Stimulated activated naive CD8-positive, alpha-beta T cell treated with anti-CD3 and anti-CD28 coated beads, Interleukin-15, Interleukin-2, amounts not matched to agents 100 ng/mL and 50 ng/mL, for 24 hours (primary cell): ENCODE measurements at regions not wholly inside any gene's neighbourhood (a gene's known extent, or its start where the extent isn't known, plus 50 kb on each side); places are given as distances from the start of the nearest gene placed in this dataset.

Experiments used
- H3K27ac Mint-ChIP-seq: one replicate; pipeline ENCODE4 v1.8.0; 2021; ENCODE audit warnings: mild to moderate bottlenecking, mixed read lengths
- H3K27me3 Mint-ChIP-seq: one replicate; pipeline ENCODE4 v1.8.0; 2021; ENCODE audit warnings: mixed read lengths
- H3K36me3 Mint-ChIP-seq: one replicate; pipeline ENCODE4 v1.8.0; 2021; ENCODE audit warnings: low read depth, mixed read lengths
- H3K4me1 Mint-ChIP-seq: one replicate; pipeline ENCODE4 v1.8.0; 2021; ENCODE audit warnings: low read depth, mixed read lengths
- H3K4me3 Mint-ChIP-seq: one replicate; pipeline ENCODE4 v1.8.0; 2021; ENCODE audit warnings: mild to moderate bottlenecking, mixed read lengths
- H3K9me3 Mint-ChIP-seq: one replicate; pipeline ENCODE4 v1.8.0; 2021; ENCODE audit warnings: mixed read lengths

DNA sequence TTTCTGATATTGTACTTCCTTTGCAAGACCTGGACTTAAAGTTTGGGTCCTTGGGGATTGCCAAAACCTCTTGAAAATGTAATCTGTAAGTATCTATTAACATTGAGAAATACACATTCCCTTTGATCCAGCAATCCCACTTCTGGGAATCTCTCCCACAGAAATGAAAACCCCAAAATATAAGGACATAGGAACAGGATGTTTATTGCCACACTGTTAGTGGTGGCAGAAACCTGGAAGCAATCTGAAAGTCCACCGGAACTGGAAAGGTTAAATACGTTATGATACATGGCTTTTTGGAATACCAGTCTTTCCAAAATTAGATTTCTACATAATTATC lies 71.2 kb upstream of the STX18 start:
- H3K27me3 Mint-ChIP-seq: no peaks in the 10 kb centered on the region
- H3K4me3 Mint-ChIP-seq: no peak overlapping the region
- no peaks in the 10 kb centered on the region for H3K9me3 Mint-ChIP-seq
- no peaks in the 10 kb centered on the region for H3K4me1 Mint-ChIP-seq
- peaks cover 5% of the 10 kb centered on the region for H3K36me3 Mint-ChIP-seq
- no peak overlapping the region for H3K27ac Mint-ChIP-seq

DNA sequence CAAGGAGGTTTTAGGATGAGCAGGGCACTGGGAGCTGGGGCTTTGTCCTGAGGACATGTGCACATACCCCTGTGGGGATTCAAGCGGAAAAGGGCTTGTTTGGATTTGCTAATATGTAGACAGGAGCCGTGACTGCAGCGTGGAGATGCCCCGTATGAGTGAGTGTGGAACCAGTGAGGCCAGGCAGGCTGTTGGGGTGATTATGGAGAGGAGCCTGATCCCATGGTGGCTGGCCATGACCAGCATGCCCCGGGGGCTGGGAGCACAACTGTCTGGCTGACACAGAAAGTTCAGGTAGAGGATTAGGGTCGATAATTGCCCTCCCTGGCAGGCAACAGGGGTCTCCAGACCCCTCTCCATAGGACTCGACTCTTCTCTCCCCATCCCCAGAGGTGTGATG lies 68.8 kb upstream of the STX18 start:
- no peak overlapping the region for H3K27ac Mint-ChIP-seq
- no peaks in the 10 kb centered on the region for H3K4me1 Mint-ChIP-seq
- no peaks in the 10 kb centered on the region for H3K9me3 Mint-ChIP-seq
- H3K36me3 Mint-ChIP-seq: peaks cover 8% of the 10 kb centered on the region
- no peak overlapping the region for H3K4me3 Mint-ChIP-seq
- H3K27me3 Mint-ChIP-seq: no peaks in the 10 kb centered on the region

DNA sequence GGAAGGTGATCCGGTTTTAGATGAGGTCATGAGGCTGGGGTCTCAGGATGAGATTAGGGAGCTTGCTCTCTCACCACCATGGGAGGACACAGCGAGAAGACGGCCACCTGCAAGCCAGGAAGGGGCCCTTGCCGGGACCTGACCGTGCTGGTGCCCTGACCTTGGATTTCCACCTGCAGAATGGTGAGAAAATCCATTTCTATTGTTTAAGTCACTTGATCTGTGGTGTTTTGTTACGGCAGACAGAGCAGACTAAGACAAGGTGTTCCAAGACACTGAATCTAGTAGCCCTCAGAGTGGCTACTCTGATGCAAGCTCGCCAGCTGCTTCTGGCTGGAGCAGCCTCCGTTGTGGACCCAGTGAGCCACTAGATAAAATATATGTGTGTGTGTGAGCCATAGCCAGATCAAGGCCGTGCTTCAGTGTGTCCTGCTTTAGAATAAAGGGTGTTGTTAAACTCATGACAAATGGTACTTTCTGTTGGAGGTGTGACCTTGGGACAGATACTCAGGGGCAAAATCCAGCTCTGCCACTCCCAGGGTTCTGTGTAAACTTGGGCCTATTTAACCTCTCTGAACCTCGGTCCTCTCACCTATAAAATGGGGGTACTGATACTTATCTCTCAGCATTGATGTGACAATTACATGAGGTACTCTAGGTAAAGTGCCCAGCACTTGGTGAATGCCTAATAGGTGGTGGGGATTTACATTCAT lies 67.9 kb upstream of the STX18 start:
- Mint-ChIP-seq H3K4me3 (no peak overlapping the region), H3K27me3 (no peaks in the 10 kb centered on the region), H3K36me3 (peaks cover 9% of the 10 kb centered on the region), H3K4me1 (no peaks in the 10 kb centered on the region), H3K9me3 (no peaks in the 10 kb centered on the region), H3K27ac (no peak overlapping the region)

DNA sequence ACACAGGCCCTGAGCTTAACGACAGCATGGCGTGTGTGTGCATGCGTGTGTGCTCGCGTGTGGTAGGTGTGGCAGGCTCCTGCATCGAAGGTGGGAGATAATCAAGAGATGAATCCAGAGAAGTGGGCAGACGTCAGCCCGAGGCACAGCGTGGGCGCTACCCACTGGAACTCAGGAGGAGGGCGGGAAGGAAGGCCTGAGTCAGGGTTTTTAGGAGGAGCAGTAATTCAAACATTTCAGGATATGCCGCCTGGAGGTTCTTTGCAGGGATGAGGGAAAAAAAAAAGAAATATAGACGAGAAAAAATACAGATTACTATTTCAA lies 66.3 kb upstream of the STX18 start:
- Mint-ChIP-seq H3K36me3 (peaks cover 9% of the 10 kb centered on the region), H3K9me3 (no peaks in the 10 kb centered on the region), H3K27me3 (no peaks in the 10 kb centered on the region), H3K4me3 (no peak overlapping the region), H3K4me1 (no peaks in the 10 kb centered on the region), H3K27ac (no peak overlapping the region)

DNA sequence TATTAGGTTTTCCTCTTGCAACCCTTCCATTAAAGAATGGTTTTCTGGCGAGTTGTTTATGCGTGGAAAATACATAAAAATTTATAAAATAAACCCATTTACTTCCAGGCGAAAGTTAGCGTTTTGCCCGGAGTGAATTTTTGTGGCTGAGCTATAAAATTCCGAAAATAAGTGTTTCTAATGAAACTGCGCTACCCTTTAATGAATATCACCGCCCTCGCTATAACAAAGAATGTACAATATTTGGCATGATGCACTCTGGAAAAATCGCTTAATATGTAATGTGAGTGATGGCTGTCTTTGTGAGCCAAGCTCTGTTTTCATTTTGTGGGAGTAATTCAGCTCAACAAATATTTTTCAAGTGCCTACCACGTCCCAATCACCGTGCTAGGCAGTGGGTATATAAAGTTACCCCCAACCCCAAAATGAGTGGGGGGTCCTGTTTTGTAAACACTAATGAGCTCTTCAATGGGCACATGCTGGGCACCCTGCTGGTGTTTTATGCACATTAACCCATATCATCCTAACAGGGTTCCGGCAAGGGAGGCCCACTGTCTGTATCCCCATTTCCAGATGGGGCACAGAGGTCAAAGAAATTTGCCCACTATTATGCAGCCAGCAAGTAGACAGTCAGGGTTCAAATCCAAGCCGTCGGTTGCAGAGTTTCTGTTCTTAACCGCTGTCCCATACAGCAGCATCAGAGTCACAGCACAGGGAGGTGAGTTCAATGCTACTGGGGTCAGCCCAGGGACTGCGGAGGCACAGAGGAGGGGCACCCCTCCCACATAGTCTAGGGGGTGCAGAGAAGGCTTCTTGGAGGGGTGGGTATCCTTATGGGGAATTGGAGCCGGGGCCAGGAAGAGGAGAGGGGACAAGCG lies 65.7 kb upstream of the STX18 start:
- Mint-ChIP-seq H3K36me3 (peaks cover 9% of the 10 kb centered on the region), H3K27ac (no peak overlapping the region), H3K9me3 (no peaks in the 10 kb centered on the region), H3K4me3 (no peak overlapping the region), H3K27me3 (no peaks in the 10 kb centered on the region), H3K4me1 (no peaks in the 10 kb centered on the region)

DNA sequence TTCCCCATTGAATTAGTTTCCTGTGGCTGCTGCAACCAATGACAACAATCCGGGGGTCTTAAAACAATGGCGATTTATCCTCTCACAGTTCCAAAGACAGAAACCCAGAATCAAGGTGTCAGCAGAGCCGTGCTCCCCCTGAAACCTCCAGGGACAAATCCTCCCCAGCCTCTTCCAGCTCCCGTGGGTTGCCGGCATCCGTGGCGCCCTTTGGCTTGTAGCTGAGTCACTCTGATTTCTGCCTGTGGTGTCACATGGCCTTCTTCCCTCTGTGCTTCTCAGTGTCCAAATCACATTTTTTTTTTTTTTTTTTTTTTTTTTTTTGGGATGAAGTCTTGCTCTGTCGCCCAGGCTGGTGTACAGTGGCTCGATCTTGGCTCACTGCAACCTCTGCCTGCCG lies 64.5 kb upstream of the STX18 start:
- no peaks in the 10 kb centered on the region for H3K4me1 Mint-ChIP-seq
- no peaks in the 10 kb centered on the region for H3K9me3 Mint-ChIP-seq
- H3K27me3 Mint-ChIP-seq: no peaks in the 10 kb centered on the region
- H3K36me3 Mint-ChIP-seq: peaks cover 9% of the 10 kb centered on the region
- H3K4me3 Mint-ChIP-seq: no peak overlapping the region
- no peak overlapping the region for H3K27ac Mint-ChIP-seq

DNA sequence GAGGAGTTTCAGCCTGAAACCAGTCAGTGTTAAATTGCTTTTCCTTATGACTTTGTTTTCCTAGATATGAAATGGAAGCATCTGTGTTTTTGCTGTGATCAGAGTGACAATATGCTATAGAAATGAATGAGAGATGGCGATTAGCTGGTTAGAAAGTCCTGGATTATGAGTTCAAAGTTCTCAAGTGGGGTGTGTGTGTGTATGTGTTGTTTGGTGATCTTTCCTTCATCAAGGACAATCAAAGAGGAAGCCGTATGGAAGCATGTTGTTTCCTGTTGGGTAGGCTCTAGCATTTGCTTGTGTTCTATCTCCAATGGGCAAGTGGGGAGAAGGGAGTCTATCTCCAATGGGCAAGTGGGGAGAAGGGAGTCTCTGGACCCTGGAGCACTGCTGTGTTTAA lies 64.0 kb upstream of the STX18 start:
- no peaks in the 10 kb centered on the region for H3K4me1 Mint-ChIP-seq
- H3K27ac Mint-ChIP-seq: no peak overlapping the region
- no peaks in the 10 kb centered on the region for H3K27me3 Mint-ChIP-seq
- H3K9me3 Mint-ChIP-seq: no peaks in the 10 kb centered on the region
- H3K36me3 Mint-ChIP-seq: peaks cover 9% of the 10 kb centered on the region
- H3K4me3 Mint-ChIP-seq: no peak overlapping the region

DNA sequence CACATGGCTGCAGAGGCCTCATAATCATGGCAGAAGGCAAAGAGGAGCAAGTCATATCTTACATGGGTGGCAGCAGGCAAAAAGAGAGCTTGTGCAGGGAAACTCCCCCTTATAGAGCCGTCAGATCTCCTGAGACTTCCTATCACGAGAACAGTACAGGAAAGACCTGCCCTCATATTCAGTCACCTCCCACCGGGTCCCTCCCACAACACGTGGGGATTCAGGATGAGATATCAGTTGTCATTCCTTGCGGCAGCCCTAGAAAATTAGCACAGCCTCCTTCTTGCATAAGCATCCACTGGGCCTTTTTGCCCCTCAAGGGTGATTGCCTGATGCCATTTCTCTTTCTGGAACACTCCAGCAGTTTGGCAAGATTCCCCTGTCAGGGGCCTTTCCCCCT lies 61.7 kb upstream of the STX18 start:
- H3K9me3 Mint-ChIP-seq: no peaks in the 10 kb centered on the region
- no peak overlapping the region for H3K4me3 Mint-ChIP-seq
- H3K27me3 Mint-ChIP-seq: no peaks in the 10 kb centered on the region
- no peak overlapping the region for H3K27ac Mint-ChIP-seq
- H3K4me1 Mint-ChIP-seq: no peaks in the 10 kb centered on the region
- peaks cover 7% of the 10 kb centered on the region for H3K36me3 Mint-ChIP-seq

DNA sequence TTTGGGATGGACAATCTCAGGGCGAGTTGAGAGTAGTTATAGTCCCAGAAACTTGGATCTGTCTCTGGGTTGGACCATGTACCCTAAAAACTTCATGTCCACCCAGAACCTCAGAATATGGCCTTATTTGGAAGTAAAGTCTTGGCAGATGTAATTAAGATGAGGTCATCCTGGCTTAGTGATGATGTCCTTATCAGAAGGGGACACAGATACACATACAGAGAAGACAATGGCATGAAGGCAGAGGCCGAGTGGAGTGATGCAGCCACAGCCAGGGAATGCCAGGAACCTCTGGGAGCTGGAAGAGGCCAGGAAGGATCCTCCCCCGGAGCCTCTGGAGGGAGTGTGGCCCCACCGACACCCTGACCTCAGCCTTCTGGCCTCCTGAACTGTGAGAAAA lies 61.2 kb upstream of the STX18 start:
- Mint-ChIP-seq H3K9me3 (no peaks in the 10 kb centered on the region), H3K27ac (no peak overlapping the region), H3K27me3 (no peaks in the 10 kb centered on the region), H3K4me3 (no peak overlapping the region), H3K36me3 (peaks cover 7% of the 10 kb centered on the region), H3K4me1 (no peaks in the 10 kb centered on the region)

DNA sequence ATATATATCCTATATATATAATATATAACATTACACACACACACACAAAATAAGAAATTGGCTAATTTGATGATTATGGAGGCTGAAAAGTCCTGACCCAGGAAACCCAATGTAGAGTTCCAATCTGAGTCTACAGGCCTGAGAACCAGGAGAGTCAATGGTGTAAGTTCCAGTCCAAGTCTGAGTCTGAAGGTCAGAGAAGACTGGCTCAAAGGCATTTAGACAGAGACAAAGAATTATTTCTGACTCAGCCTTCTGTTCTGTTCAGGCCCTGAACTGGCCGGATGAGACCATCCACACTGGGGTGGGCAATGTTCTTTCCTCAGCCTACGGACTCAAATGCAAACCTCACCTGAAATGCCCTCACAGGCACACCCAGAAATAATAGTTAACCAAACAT lies 60.6 kb upstream of the STX18 start:
- Mint-ChIP-seq H3K9me3 (no peaks in the 10 kb centered on the region), H3K27me3 (no peaks in the 10 kb centered on the region), H3K36me3 (peaks cover 7% of the 10 kb centered on the region), H3K27ac (no peak overlapping the region), H3K4me3 (no peak overlapping the region), H3K4me1 (no peaks in the 10 kb centered on the region)

DNA sequence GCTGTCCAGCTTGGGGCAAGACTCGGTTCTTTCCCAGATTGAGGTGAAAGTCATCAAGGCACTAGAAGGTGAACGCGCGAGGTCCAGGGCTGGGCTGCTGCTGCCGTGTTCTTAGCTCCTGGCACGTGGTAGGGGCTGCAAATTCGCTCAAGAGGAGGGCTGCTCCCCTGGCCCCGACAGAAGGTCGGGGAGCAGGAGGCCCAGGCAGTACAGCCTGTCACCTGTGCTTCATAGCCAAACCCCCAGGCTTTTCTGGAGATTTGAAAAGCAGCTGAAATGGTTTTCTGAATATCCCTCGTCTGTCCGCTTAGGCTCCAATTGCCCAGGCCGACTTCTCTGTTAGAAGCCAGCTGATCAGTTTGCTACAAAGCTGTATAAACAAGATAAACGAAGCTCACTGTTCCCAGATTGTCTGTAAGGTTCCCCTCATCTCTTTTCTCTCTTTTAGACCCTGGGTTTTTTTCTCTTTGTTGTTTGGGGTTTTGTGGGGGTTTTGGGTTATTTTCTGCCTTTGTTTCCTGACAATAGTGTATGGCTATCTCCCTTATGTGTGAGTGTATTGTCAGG lies 60.0 kb upstream of the STX18 start:
- no peaks in the 10 kb centered on the region for H3K4me1 Mint-ChIP-seq
- H3K36me3 Mint-ChIP-seq: peaks cover 7% of the 10 kb centered on the region
- no peaks in the 10 kb centered on the region for H3K27me3 Mint-ChIP-seq
- H3K27ac Mint-ChIP-seq: no peak overlapping the region
- no peak overlapping the region for H3K4me3 Mint-ChIP-seq
- H3K9me3 Mint-ChIP-seq: no peaks in the 10 kb centered on the region

DNA sequence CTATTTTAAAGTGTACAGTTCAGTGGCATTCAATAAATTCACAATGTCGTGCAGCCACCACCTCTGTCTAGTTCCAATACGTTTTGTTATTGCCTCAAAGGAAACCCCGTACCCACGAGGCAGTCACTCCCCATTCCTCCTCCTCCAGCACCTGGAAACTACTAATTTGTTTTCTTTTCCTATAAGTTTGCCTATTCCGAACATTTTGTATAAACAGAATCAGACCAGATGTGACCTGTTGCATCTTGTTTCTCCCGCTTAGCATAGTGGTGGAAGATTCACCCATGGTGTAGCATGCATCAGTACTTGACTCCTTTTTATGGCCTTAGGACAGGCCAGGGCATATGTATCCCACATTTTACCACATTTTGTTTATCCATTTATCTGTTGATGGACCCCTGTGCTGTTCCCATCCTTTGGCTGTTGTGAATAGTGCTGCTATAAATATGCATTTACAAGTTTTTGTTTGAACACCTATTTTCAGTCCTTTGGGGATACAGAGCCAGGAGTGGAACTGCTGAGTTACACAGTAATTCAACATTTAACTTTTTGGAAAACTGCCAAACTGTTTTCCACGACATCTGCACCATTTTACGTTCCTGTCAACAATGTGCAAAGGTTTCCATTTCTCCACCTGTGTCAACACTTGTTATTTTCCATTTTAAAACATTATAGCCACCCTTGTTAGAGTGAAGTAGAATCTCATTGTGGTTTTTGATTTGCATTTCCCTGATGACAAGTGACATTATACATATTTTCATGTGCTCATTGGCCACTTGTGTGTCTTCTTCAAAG lies 57.8 kb upstream of the STX18 start:
- no peak overlapping the region for H3K27ac Mint-ChIP-seq
- H3K9me3 Mint-ChIP-seq: peaks cover 14% of the 10 kb centered on the region
- peaks cover 24% of the 10 kb centered on the region for H3K36me3 Mint-ChIP-seq
- no peaks in the 10 kb centered on the region for H3K27me3 Mint-ChIP-seq
- H3K4me3 Mint-ChIP-seq: no peak overlapping the region
- H3K4me1 Mint-ChIP-seq: no peaks in the 10 kb centered on the region

DNA sequence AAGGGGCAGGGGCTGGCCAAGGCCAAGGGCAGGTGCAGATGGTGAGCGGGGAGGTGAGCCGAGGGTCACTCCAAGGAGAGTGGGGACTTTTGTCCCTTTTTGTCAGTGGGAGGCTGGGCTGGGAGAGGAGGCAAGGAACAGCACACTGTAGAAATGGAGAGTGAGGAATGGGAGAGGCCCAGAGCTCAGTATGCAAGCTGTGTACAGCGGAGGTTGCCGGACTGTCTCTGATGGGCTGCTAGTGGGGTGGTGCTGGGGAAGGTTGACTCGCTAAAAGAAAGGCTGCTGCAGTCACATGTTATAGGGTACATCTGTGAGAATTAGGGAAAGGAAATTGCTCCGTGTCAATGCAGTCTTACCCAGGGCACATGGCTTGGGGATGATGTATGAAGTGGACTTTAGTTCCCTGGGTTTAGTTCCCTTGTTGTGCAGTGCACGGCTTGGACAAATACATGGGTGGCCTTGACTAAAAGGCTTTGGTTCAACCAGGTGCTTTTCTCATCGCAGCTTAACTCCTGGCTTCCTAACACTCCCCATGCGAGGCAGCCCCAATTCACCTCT lies 57.1 kb upstream of the STX18 start:
- Mint-ChIP-seq H3K9me3 (peaks cover 20% of the 10 kb centered on the region), H3K4me1 (no peaks in the 10 kb centered on the region), H3K27ac (no peak overlapping the region), H3K36me3 (peaks cover 31% of the 10 kb centered on the region), H3K27me3 (no peaks in the 10 kb centered on the region), H3K4me3 (no peak overlapping the region)

DNA sequence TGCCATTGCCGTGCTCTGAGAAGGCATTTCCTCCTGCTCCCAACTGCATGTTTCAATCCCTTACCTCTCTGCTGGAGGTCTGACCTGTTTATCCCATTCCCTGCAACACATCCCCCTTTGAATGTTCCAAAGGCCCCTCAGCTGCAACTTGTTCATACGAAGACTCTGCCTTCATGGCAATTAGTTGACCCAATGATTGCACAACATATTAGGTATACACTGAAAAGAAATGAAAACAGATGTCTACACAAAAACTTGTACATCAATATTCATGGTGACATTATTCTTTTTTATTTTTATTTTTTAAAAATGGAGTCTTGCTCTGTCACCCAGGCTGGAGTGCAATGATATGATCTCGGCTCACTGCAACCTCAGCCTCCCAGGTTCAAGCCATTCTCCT lies 54.9 kb upstream of the STX18 start:
- Mint-ChIP-seq H3K9me3 (peaks cover 29% of the 10 kb centered on the region), H3K4me3 (no peak overlapping the region), H3K36me3 (peaks cover 37% of the 10 kb centered on the region), H3K4me1 (no peaks in the 10 kb centered on the region), H3K27me3 (no peaks in the 10 kb centered on the region), H3K27ac (no peak overlapping the region)

DNA sequence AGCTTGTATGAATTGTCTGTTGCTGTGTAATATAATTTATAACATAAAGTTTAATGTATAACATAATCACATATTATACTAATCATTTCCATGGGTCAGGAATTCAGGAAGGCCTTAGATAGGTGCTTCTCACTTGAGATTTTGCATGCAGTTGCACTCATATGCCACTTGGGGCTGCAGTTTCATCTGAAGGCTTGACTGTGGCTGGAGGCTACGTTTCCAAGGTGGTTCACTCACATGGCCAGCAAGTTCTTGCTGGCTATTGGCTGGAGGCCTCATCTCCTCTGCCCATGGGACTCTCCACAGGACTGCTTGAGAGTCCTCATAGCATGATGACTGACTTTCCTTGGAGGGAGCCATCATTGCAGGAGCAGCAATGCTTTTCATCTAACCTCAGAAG lies 53.4 kb upstream of the STX18 start:
- H3K9me3 Mint-ChIP-seq: peaks cover 29% of the 10 kb centered on the region

More for the DNA sequence above, 53.4 kb upstream of the STX18 start:
- peaks cover 51% of the 10 kb centered on the region for H3K36me3 Mint-ChIP-seq
- no peaks in the 10 kb centered on the region for H3K27me3 Mint-ChIP-seq
- no peak overlapping the region for H3K4me3 Mint-ChIP-seq
- H3K27ac Mint-ChIP-seq: no peak overlapping the region
- no peaks in the 10 kb centered on the region for H3K4me1 Mint-ChIP-seq
